ENCODE measurements at regions not wholly inside any gene's neighbourhood (a gene's known extent, or its start where the extent isn't known, plus 50 kb on each side); places are given as distances from the start of the nearest gene placed in this dataset.

GRCh38 chr3:59528251-59528650, 478.4 kb upstream of the CFAP20DC start:
- Histone ChIP-seq H3K9me3 (no peaks in the 10 kb centered on the region), H3K36me3 (no peaks in the 10 kb centered on the region), H3K27me3 (replicated peaks; ENCODE audit: insufficient read depth) (no peaks in the 10 kb centered on the region), H3K4me3 (no peak overlapping the region), H3K4me1 (ENCODE audit: control insufficient read depth in 1 of 2, low read depth in 2 of 2) (no peaks in the 10 kb centered on the region), H3K27ac (no peak overlapping the region)
- DNase-seq (ENCODE audit: low spot score) (no peak), ATAC-seq (ENCODE audit: insufficient number of reproducible peaks, low FRiP score, low read depth) (no peak)
- TF ChIP-seq CTCF (IDR thresholded peaks at IDR 0.05) = no peak

GRCh38 chr3:59527493-59527892, 477.7 kb upstream of the CFAP20DC start:
- DNase-seq (ENCODE audit: low spot score) (no peak), ATAC-seq (ENCODE audit: insufficient number of reproducible peaks, low FRiP score, low read depth) (no peak)
- no peaks in the 10 kb centered on the region for H3K9me3 ChIP-seq

GRCh38 chr3:59526999-59527398, 477.2 kb upstream of the CFAP20DC start:
- DNase-seq (ENCODE audit: low spot score) (no peak), ATAC-seq (ENCODE audit: insufficient number of reproducible peaks, low FRiP score, low read depth) (no peak)
- H3K4me1 ChIP-seq (ENCODE audit: control insufficient read depth in 1 of 2, low read depth in 2 of 2) = no peaks in the 10 kb centered on the region

More at GRCh38 chr3:59527493-59527892, 477.7 kb upstream of the CFAP20DC start:
- Histone ChIP-seq H3K4me3 (no peak overlapping the region), H3K27ac (no peak overlapping the region), H3K4me1 (ENCODE audit: control insufficient read depth in 1 of 2, low read depth in 2 of 2) (no peaks in the 10 kb centered on the region), H3K36me3 (no peaks in the 10 kb centered on the region), H3K27me3 (replicated peaks; ENCODE audit: insufficient read depth) (no peaks in the 10 kb centered on the region)
- TF ChIP-seq CTCF (IDR thresholded peaks at IDR 0.05) = no peak

GRCh38 chr3:59522550-59522949, 472.7 kb upstream of the CFAP20DC start:
- ATAC-seq (ENCODE audit: insufficient number of reproducible peaks, low FRiP score, low read depth) (no peak), DNase-seq (ENCODE audit: low spot score) (no peak)
- no peaks in the 10 kb centered on the region for H3K27me3 ChIP-seq (replicated peaks; ENCODE audit: insufficient read depth)
- no peaks in the 10 kb centered on the region for H3K36me3 ChIP-seq
- no peaks in the 10 kb centered on the region for H3K9me3 ChIP-seq
- no peaks in the 10 kb centered on the region for H3K4me1 ChIP-seq (ENCODE audit: control insufficient read depth in 1 of 2, low read depth in 2 of 2)
- no peak for TF ChIP-seq CTCF (IDR thresholded peaks at IDR 0.05)
- H3K4me3 ChIP-seq = no peak overlapping the region
- no peak overlapping the region for H3K27ac ChIP-seq

More at GRCh38 chr3:59526999-59527398, 477.2 kb upstream of the CFAP20DC start:
- Histone ChIP-seq H3K27me3 (replicated peaks; ENCODE audit: insufficient read depth) (no peaks in the 10 kb centered on the region), H3K9me3 (no peaks in the 10 kb centered on the region), H3K36me3 (no peaks in the 10 kb centered on the region), H3K4me3 (no peak overlapping the region), H3K27ac (no peak overlapping the region)
- TF ChIP-seq CTCF (IDR thresholded peaks at IDR 0.05) = no peak

GRCh38 chr3:59519094-59519493, 469.3 kb upstream of the CFAP20DC start:
- no peak overlapping the region for H3K4me3 ChIP-seq
- no peaks in the 10 kb centered on the region for H3K4me1 ChIP-seq (ENCODE audit: control insufficient read depth in 1 of 2, low read depth in 2 of 2)
- DNase-seq (ENCODE audit: low spot score) (no peak), ATAC-seq (ENCODE audit: insufficient number of reproducible peaks, low FRiP score, low read depth) (no peak)
- H3K27ac ChIP-seq = no peak overlapping the region
- H3K27me3 ChIP-seq (replicated peaks; ENCODE audit: insufficient read depth) = no peaks in the 10 kb centered on the region
- H3K9me3 ChIP-seq = no peaks in the 10 kb centered on the region
- no peak for TF ChIP-seq CTCF (IDR thresholded peaks at IDR 0.05)
- H3K36me3 ChIP-seq = no peaks in the 10 kb centered on the region
